ENCODE measurements at regions not wholly inside any gene's neighbourhood (a gene's known extent, or its start where the extent isn't known, plus 50 kb on each side); places are given as distances from the start of the nearest gene placed in this dataset.

- TF ChIP-seq CTCF (IDR thresholded peaks at IDR 0.05; ENCODE audit: insufficient read depth, low read length, poor library complexity, severe bottlenecking) (no peak), EZH2phosphoT487 (conservative IDR thresholded peaks at IDR 0.05; ENCODE audit: low read length) (no peak)
Observed at GRCh38 chr18:43650426-43650825, 373.1 kb upstream of the SYT4 start.

All from SU-DHL-6 (cell line).